ENCODE measurements at regions not wholly inside any gene's neighbourhood (a gene's known extent, or its start where the extent isn't known, plus 50 kb on each side); places are given as distances from the start of the nearest gene placed in this dataset.

DNA sequence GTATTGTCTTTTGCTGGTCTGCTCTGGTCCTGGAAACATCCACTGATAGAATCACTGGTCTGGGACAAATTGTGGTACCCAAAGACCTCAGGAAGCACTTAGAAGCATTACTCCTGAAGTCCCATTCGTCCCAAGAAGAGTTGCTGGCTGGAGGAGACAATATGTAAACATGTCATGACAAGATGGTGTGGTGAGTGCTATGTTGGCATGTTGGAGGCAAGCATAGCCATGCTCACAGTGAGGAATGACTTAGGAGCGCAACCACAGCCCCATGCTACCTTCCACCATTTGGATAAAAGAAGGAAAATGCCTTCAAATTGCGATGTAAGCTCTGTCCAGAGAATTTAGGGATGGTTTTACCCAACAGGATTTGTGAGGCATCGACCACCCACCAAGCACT, 115.8 kb upstream of the STC2 start:
- Histone ChIP-seq H3K36me3 (ENCODE audit: control insufficient read depth, insufficient read depth, low read length) (no peaks in the 10 kb centered on the region), H3K9ac (no peak overlapping the region), H3K79me2 (no peaks in the 10 kb centered on the region), H3K27ac (no peak overlapping the region), H2AFZ (no peak overlapping the region), H3K9me3 (ENCODE audit: control insufficient read depth, low read length) (peaks cover 3% of the 10 kb centered on the region), H3K27me3 (ENCODE audit: control insufficient read depth, insufficient read depth, low read length) (no peaks in the 10 kb centered on the region), H3K4me3 (ENCODE audit: low read depth, low read length) (no peak overlapping the region), H3K4me2 (ENCODE audit: low read length) (no peak overlapping the region), H3K4me1 (no peaks in the 10 kb centered on the region)
- TF ChIP-seq, protein P1, sequence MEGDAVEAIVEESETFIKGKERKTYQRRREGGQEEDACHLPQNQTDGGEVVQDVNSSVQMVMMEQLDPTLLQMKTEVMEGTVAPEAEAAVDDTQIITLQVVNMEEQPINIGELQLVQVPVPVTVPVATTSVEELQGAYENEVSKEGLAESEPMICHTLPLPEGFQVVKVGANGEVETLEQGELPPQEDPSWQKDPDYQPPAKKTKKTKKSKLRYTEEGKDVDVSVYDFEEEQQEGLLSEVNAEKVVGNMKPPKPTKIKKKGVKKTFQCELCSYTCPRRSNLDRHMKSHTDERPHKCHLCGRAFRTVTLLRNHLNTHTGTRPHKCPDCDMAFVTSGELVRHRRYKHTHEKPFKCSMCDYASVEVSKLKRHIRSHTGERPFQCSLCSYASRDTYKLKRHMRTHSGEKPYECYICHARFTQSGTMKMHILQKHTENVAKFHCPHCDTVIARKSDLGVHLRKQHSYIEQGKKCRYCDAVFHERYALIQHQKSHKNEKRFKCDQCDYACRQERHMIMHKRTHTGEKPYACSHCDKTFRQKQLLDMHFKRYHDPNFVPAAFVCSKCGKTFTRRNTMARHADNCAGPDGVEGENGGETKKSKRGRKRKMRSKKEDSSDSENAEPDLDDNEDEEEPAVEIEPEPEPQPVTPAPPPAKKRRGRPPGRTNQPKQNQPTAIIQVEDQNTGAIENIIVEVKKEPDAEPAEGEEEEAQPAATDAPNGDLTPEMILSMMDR (IDR thresholded peaks at IDR 0.05): no peak

DNA sequence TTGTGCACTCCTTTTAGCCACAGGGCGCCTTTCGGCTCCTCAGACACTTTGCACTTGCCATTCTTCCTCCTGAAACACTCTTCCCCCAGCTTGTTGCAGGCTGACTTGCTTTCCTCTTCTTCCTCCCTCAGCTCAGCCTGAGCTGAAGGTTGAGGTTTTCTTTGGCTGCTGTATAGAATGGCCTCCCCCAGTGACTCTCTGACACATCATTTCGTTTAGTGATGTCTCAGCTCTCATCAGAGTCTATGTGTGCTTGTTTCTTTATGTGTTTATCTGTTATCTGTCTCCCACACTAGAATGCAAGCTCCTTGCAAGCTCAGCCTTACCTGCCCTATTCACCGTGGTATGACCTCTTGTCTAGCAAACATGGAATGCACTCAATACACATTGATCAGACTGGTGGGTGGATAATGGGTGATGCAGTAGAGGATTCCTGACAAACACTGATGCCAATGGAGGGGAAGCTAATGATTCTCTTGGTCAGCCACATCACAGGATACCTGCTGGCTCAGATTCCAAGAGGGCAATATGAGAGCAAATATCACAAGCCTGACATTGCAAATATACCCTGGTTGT, 112.9 kb upstream of the STC2 start:
- H3K9me3 ChIP-seq (ENCODE audit: control insufficient read depth, low read length): peaks cover 3% of the 10 kb centered on the region

DNA sequence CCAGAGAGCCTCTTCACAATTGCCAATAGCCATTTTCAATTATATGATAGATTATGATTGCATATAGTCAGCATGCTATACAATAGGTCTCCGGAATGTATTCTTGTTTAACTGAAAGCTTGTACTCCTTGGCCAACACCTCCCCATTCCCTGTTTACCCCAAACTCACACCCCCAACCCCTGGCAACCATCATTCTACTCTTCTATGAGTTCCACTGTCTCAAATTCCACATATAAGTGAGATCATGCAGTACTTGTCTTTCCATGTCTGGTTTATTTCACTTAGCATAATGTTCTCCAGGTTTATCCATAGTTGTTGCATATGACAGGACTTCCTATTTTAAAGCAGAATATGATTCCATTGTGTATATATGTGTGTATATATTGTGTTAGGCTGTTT, 110.7 kb upstream of the STC2 start:
- Histone ChIP-seq H3K4me1 (no peaks in the 10 kb centered on the region), H3K27ac (no peak overlapping the region), H3K9ac (no peak overlapping the region), H3K4me2 (ENCODE audit: low read length) (no peak overlapping the region), H3K4me3 (ENCODE audit: low read depth, low read length) (no peak overlapping the region), H3K79me2 (no peaks in the 10 kb centered on the region), H2AFZ (no peak overlapping the region), H3K36me3 (ENCODE audit: control insufficient read depth, insufficient read depth, low read length) (no peaks in the 10 kb centered on the region), H3K27me3 (ENCODE audit: control insufficient read depth, insufficient read depth, low read length) (no peaks in the 10 kb centered on the region), H3K9me3 (ENCODE audit: control insufficient read depth, low read length) (peaks cover 3% of the 10 kb centered on the region)
- TF ChIP-seq, protein P1 (IDR thresholded peaks at IDR 0.05): no peak

More for the DNA sequence above, 112.9 kb upstream of the STC2 start:
- H3K4me3 ChIP-seq (ENCODE audit: low read depth, low read length): no peak overlapping the region
- H3K27ac ChIP-seq: no peak overlapping the region
- no peaks in the 10 kb centered on the region for H3K4me1 ChIP-seq
- H3K9ac ChIP-seq: no peak overlapping the region
- no peak overlapping the region for H3K4me2 ChIP-seq (ENCODE audit: low read length)
- no peak overlapping the region for H2AFZ ChIP-seq
- H3K79me2 ChIP-seq: no peaks in the 10 kb centered on the region
- H3K27me3 ChIP-seq (ENCODE audit: control insufficient read depth, insufficient read depth, low read length): no peaks in the 10 kb centered on the region
- TF ChIP-seq, protein P1 (IDR thresholded peaks at IDR 0.05): no peak
- no peaks in the 10 kb centered on the region for H3K36me3 ChIP-seq (ENCODE audit: control insufficient read depth, insufficient read depth, low read length)

DNA sequence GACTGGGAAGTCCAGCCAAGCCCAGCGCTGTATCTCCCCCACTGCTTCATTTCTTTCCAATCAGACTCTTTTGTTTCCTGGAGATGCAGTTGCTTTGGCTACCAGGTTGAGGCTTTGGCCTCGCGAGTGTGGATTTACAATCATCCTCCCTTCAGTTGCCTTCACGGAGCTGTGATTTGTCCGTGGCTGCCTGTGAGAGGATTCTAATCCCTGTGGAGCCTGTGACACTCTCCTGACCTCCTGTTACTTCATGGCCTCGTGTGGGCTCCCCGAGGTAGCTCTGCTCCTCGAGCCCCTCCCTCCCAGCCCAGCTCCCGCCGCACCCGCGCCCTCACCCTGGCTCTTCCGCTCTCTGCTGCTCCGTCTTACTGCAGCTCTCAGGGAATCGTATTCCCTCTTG, 107.2 kb upstream of the STC2 start:
- Histone ChIP-seq H2AFZ (no peak overlapping the region), H3K4me2 (ENCODE audit: low read length) (no peak overlapping the region), H3K79me2 (no peaks in the 10 kb centered on the region), H3K4me1 (no peaks in the 10 kb centered on the region), H3K9me3 (ENCODE audit: control insufficient read depth, low read length) (peaks cover 3% of the 10 kb centered on the region), H3K27ac (no peak overlapping the region), H3K9ac (no peak overlapping the region), H3K4me3 (ENCODE audit: low read depth, low read length) (no peak overlapping the region), H3K27me3 (ENCODE audit: control insufficient read depth, insufficient read depth, low read length) (no peaks in the 10 kb centered on the region), H3K36me3 (ENCODE audit: control insufficient read depth, insufficient read depth, low read length) (no peaks in the 10 kb centered on the region)
- TF ChIP-seq, protein P1 (IDR thresholded peaks at IDR 0.05): no peak

DNA sequence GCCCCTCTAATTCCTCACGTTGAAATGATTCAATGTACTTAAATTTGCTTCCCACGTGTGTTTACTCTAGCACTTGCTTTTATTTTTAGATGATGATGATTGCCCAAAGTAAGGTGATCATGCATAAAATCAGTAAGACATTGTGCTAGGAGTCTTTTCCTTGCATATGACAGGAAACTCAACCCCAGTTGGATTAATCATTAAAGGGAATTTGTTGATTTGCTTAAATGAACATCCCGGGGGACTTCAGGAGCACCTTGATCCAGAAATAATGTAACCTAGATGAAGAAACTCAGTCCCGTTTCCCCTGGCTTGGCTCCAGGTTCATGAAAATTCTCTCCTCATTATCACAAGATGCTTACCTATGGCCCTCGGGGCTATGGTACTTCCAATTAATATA, 106.1 kb upstream of the STC2 start:
- H2AFZ ChIP-seq: no peak overlapping the region
- H3K79me2 ChIP-seq: no peaks in the 10 kb centered on the region
- no peaks in the 10 kb centered on the region for H3K27me3 ChIP-seq (ENCODE audit: control insufficient read depth, insufficient read depth, low read length)
- H3K4me1 ChIP-seq: no peaks in the 10 kb centered on the region
- H3K4me3 ChIP-seq (ENCODE audit: low read depth, low read length): no peak overlapping the region
- no peaks in the 10 kb centered on the region for H3K36me3 ChIP-seq (ENCODE audit: control insufficient read depth, insufficient read depth, low read length)
- H3K9ac ChIP-seq: no peak overlapping the region
- TF ChIP-seq, protein P1 (IDR thresholded peaks at IDR 0.05): no peak
- peaks cover 3% of the 10 kb centered on the region for H3K9me3 ChIP-seq (ENCODE audit: control insufficient read depth, low read length)
- H3K4me2 ChIP-seq (ENCODE audit: low read length): no peak overlapping the region
- H3K27ac ChIP-seq: no peak overlapping the region
